ENCODE measurements at regions not wholly inside any gene's neighbourhood (a gene's known extent, or its start where the extent isn't known, plus 50 kb on each side); places are given as distances from the start of the nearest gene placed in this dataset.
A peak's percentile ranks its signal among the peaks of the same experiment; 100 is the strongest.

- no peak for DNase-seq (ENCODE audit: low read depth in 3 of 3)
Measured at GRCh38 chr10:78755877-78756455, 312.8 kb upstream of the ZMIZ1 start.

GRCh38 chr10:78756604-78757343 is 312.0 kb upstream of the ZMIZ1 start:
- DNase-seq (ENCODE audit: low read depth in 3 of 3): peak in 1 of 3 experiments; percentile 23

GRCh38 chr10:78757344-78757925 is 311.3 kb upstream of the ZMIZ1 start:
- DNase-seq (ENCODE audit: low read depth in 3 of 3): no peak

GRCh38 chr10:78758176-78758575 is 310.6 kb upstream of the ZMIZ1 start:
- no peak for DNase-seq (ENCODE audit: low read depth in 3 of 3)

- DNase-seq (ENCODE audit: low read depth in 3 of 3): no peak
Measured at GRCh38 chr10:78759456-78760120, 309.2 kb upstream of the ZMIZ1 start.

- DNase-seq (ENCODE audit: low read depth in 3 of 3): no peak
Measured at GRCh38 chr10:78760463-78761310, 308.1 kb upstream of the ZMIZ1 start.

- DNase-seq (ENCODE audit: low read depth in 3 of 3): no peak
Measured at GRCh38 chr10:78761311-78761781, 307.4 kb upstream of the ZMIZ1 start.

GRCh38 chr10:78762086-78762630 is 306.6 kb upstream of the ZMIZ1 start:
- DNase-seq (ENCODE audit: low read depth in 3 of 3): no peak

- DNase-seq (ENCODE audit: low read depth in 3 of 3): no peak
Measured at GRCh38 chr10:78763234-78763633, 305.5 kb upstream of the ZMIZ1 start.

- DNase-seq (ENCODE audit: low read depth in 3 of 3): peak in 2 of 3 experiments; percentile 12 to 46
Measured at GRCh38 chr10:78763651-78764395, 304.9 kb upstream of the ZMIZ1 start.

- no peak for DNase-seq (ENCODE audit: low read depth in 3 of 3)
Measured at GRCh38 chr10:78764436-78764835, 304.3 kb upstream of the ZMIZ1 start.

- DNase-seq (ENCODE audit: low read depth in 3 of 3): no peak
Measured at GRCh38 chr10:78764846-78765430, 303.8 kb upstream of the ZMIZ1 start.

GRCh38 chr10:78765726-78766335 is 302.9 kb upstream of the ZMIZ1 start:
- DNase-seq (ENCODE audit: low read depth in 3 of 3): no peak

GRCh38 chr10:78766603-78767002 is 302.2 kb upstream of the ZMIZ1 start:
- DNase-seq (ENCODE audit: low read depth in 3 of 3): no peak

GRCh38 chr10:78768041-78768835 is 300.5 kb upstream of the ZMIZ1 start:
- DNase-seq (ENCODE audit: low read depth in 3 of 3): no peak

GRCh38 chr10:78768876-78769275 is 299.9 kb upstream of the ZMIZ1 start:
- no peak for DNase-seq (ENCODE audit: low read depth in 3 of 3)

GRCh38 chr10:78769526-78769925 is 299.2 kb upstream of the ZMIZ1 start:
- no peak for DNase-seq (ENCODE audit: low read depth in 3 of 3)

GRCh38 chr10:78770167-78771090 is 298.3 kb upstream of the ZMIZ1 start:
- no peak for DNase-seq (ENCODE audit: low read depth in 3 of 3)
